K562 (cell line): ENCODE measurements at regions not wholly inside any gene's neighbourhood (a gene's known extent, or its start where the extent isn't known, plus 50 kb on each side); places are given as distances from the start of the nearest gene placed in this dataset.

Experiments
- ATAC-seq: fragments of 200-7000 bp; cut with Tn5 transposase; 3 replicates; pipeline ENCODE4 v1.9.1; 2020; ENCODE audit warnings: moderate library complexity
- BruUV-seq: library from RNA; stranded (reverse); fragments of 400-500 nt; replicated peaks from 2 replicates; lab custom pipeline; 2021; lab: Mats Ljungman, UMichigan
- CTCF ChIA-PET: fragments of 300-600 bp; formaldehyde crosslinking; extraction: SDS; loops from one replicate; lab custom pipeline; 2021; ENCODE audit warnings: low intra/inter-chr PET ratio; lab: Yijun Ruan, JAX
- POLR2A ChIA-PET: fragments of 300-600, 350-650 bp; sonication (Branson Sonifier 250); formaldehyde crosslinking; extraction: SDS; loops from one replicate; lab custom pipeline; 2021; ENCODE audit warnings: antibody characterized with exemption, inconsistent platforms; lab: Yijun Ruan, JAX
- DNase-seq, 4 experiments: peaks; one replicate each; pipeline versions ENCODE4 v3.0.0 to v3.0.0-alpha.2; 2011 to 2018; ENCODE audit warnings: low spot score in 3 of 4, mixed read lengths in 3 of 4; ENCODE audit errors: extremely low read depth in 1 of 4
- FAIRE-seq: peaks from 2 replicates; lab custom pipeline; 2011; peaks lifted over from hg19 to GRCh38; lab: Jason Lieb, UNC
- H2AFZ ChIP-seq: 2 replicates; pipeline ENCODE4 v1.6.0; 2011; ENCODE audit warnings: low read depth, low read length, control low read depth, inconsistent platforms
- H3K27ac ChIP-seq: fragments of 200-600 bp; 3 replicates; pipeline ENCODE4 v1.8.0; 2011; ENCODE audit warnings: low read depth, mild to moderate bottlenecking, control low read depth, inconsistent platforms, low read length, moderate library complexity, mixed read lengths; ENCODE audit errors: extremely low read depth
- H3K27me3 ChIP-seq, 2 experiments: fragments of 300-600 bp in 1 of 2; 2 replicates in 1 of 2; 3 replicates in 1 of 2; pipeline versions ENCODE4 v1.6.0 to v1.8.0; 2011; ENCODE audit warnings: inconsistent platforms in 2 of 2, low read length in 2 of 2, mild to moderate bottlenecking in 1 of 2, mixed read lengths in 1 of 2, moderate library complexity in 1 of 2; ENCODE audit not compliant: control insufficient read depth in 2 of 2, insufficient read depth in 2 of 2
- H3K36me3 ChIP-seq: fragments of 300-600 bp; 3 replicates; pipeline ENCODE4 v1.8.0; 2011; ENCODE audit warnings: mild to moderate bottlenecking, low read length, inconsistent platforms; ENCODE audit not compliant: control insufficient read depth, insufficient read depth
- H3K4me1 ChIP-seq, 2 experiments: fragments of 200-600 bp in 1 of 2; replicated peaks in 1 of 2; 2 replicates in 1 of 2; 3 replicates in 1 of 2; pipeline versions ENCODE4 v1.5.1 to v1.8.0; 2011; ENCODE audit warnings: inconsistent platforms in 2 of 2, low read length in 2 of 2, mild to moderate bottlenecking in 1 of 2, mixed read lengths in 1 of 2, moderate library complexity in 1 of 2; ENCODE audit not compliant: control insufficient read depth in 2 of 2, insufficient read depth in 2 of 2
- H3K4me2 ChIP-seq: 2 replicates; pipeline ENCODE4 v1.6.1; 2011; ENCODE audit warnings: low read length, control low read depth, inconsistent platforms, mixed read lengths; ENCODE audit not compliant: insufficient read depth
- H3K4me3 ChIP-seq: fragments of 200-600 bp; sonication (generic), shearing (Covaris generic); 2 replicates; pipeline ENCODE4 v1.5.1; 2016; ENCODE audit warnings: control low read depth, inconsistent platforms
- H3K79me2 ChIP-seq: fragments of 200-600 bp; 3 replicates; pipeline ENCODE4 v1.8.0; 2011; ENCODE audit warnings: low read length, inconsistent platforms; ENCODE audit not compliant: control insufficient read depth, insufficient read depth
- H3K9ac ChIP-seq, 2 experiments: 2 replicates each; pipeline versions ENCODE4 v1.6.0 to v1.6.1; 2011; ENCODE audit warnings: low read depth in 2 of 2, low read length in 2 of 2, control low read depth in 1 of 2, inconsistent platforms in 1 of 2, mild to moderate bottlenecking in 1 of 2, mixed read lengths in 1 of 2; ENCODE audit not compliant: insufficient read depth in 1 of 2
- H3K9me1 ChIP-seq: one replicate; pipeline ENCODE4 v1.6.0; 2011; ENCODE audit warnings: inconsistent platforms, mild to moderate bottlenecking, low read length, moderate library complexity; ENCODE audit not compliant: control insufficient read depth, insufficient read depth
- H3K9me3 ChIP-seq: replicated peaks from 2 replicates; pipeline ENCODE4 v1.5.1; 2011; ENCODE audit warnings: low read depth, low read length, inconsistent platforms; ENCODE audit not compliant: control insufficient read depth, insufficient read depth
- H4K20me1 ChIP-seq: replicated peaks from 2 replicates; pipeline ENCODE4 v1.6.1; 2011; ENCODE audit warnings: low read length, inconsistent platforms, mixed read lengths; ENCODE audit not compliant: control insufficient read depth, insufficient read depth
- BCOR ChIP-seq: fragments of 450-650 bp; IDR thresholded peaks from 2 replicates; pipeline ENCODE4 v1.6.1; 2016
- CBX3 ChIP-seq, 2 experiments: IDR thresholded peaks; 1 replicate in 1 of 2; 2 replicates in 1 of 2; pipeline ENCODE4 v1.6.1; 2012; ENCODE audit warnings: inconsistent platforms in 2 of 2, low read length in 2 of 2, borderline replicate concordance in 1 of 2, control low read depth in 1 of 2
- HMG20B ChIP-seq: fragments of 250-450 bp; sonication (Bioruptor Pico); IDR thresholded peaks from 2 replicates; pipeline ENCODE4 v1.5.0; 2021; ENCODE audit warnings: mild to moderate bottlenecking
- RBM34 ChIP-seq: fragments of 200-400 bp; formaldehyde crosslinking; IDR thresholded peaks from 2 replicates; pipeline ENCODE4 v1.6.1; 2018; ENCODE audit warnings: low read length, borderline replicate concordance; ENCODE audit not compliant: insufficient read depth
- RFX1 ChIP-seq: fragments of 450-650 bp; IDR thresholded peaks from 2 replicates; pipeline ENCODE4 v1.6.1; 2016; ENCODE audit warnings: mild to moderate bottlenecking, moderate library complexity
- SMAD4 ChIP-seq: fragments of 250-450 bp; sonication (Bioruptor Pico); conservative IDR thresholded peaks from 2 replicates; pipeline ENCODE4 v1.8.0; 2021; ENCODE audit warnings: inconsistent platforms, mild to moderate bottlenecking, moderate library complexity
- TCFL5 ChIP-seq: fragments of 250-450 bp; sonication (Bioruptor Pico); conservative IDR thresholded peaks from 2 replicates; pipeline ENCODE4 v1.6.1; 2021; ENCODE audit warnings: mild to moderate bottlenecking, moderate library complexity, matching md5 sums
- TFAM ChIP-seq: fragments of 250-450 bp; sonication (Bioruptor Pico); conservative IDR thresholded peaks from 2 replicates; pipeline ENCODE4 v1.5.0; 2021; ENCODE audit warnings: mild to moderate bottlenecking, moderate library complexity
- in situ Hi-C: fragments of 300-500 bp; cut with MboI; formaldehyde crosslinking; loops from 4 replicates; pipeline ENCODE4 v1.15.0; 2018; ENCODE audit warnings: inconsistent platforms, mixed read lengths
- intact Hi-C: fragments of 100-400 bp; cut with micrococcal nuclease; formaldehyde crosslinking; loops from 2 replicates; pipeline ENCODE4 v1.14.2; 2022
- TF ChIP-seq, protein P1 (sequence below): sonication (generic); formaldehyde crosslinking; IDR thresholded peaks from 2 replicates; pipeline ENCODE4 v1.8.0; 2022; ENCODE audit warnings: mild to moderate bottlenecking, missing genetic modification reagents
- TF ChIP-seq, protein P2 (sequence below): fragments of 450-650 bp; formaldehyde crosslinking; IDR thresholded peaks from 2 replicates; pipeline ENCODE4 v1.4.0; 2022; ENCODE audit warnings: mild to moderate bottlenecking, moderate library complexity
- TF ChIP-seq, protein P3 (sequence below): fragments of 450-650 bp; conservative IDR thresholded peaks from 2 replicates; pipeline ENCODE4 v1.6.1; 2016; ENCODE audit warnings: missing genetic modification characterization, low read depth, mild to moderate bottlenecking, control low read depth, missing compliant biosample characterization
- TF ChIP-seq, protein P4 (sequence below), 2 experiments: fragments of 450-650 bp; IDR thresholded peaks; 2 replicates each; pipeline ENCODE4 v1.6.1; 2016
- TF ChIP-seq, protein P5 (sequence below): fragments of 250-450 bp; sonication (Bioruptor Pico); IDR thresholded peaks from 2 replicates; pipeline ENCODE4 v1.5.0; 2022; ENCODE audit warnings: mild to moderate bottlenecking

DNA sequence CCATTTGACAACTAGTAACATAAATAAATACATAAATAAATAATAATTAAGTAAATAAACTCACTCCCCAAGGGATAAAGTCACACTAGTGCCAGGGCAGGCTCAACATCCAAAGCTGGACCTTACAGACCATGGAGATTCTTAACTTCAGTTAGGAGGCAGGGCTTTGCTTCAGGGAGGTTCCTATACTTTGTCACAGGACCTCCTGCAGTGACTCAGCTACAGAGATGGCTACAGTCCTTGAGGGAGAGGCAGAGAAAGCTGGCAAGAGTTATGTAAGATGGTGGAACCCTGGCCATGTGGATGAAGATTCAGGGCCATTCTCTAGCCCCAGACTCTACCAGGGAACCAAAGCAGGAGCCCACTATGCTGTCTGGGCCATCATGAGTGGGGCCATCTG lies 74.1 kb upstream of the CADM1 start:
- POLR2A ChIA-PET, result interaction anchor here (0.5 to 0.7 kb wide), 2 partner anchors 675 to 1620 kb away, joined by 3 read pairs; no protein-coding TSS in a partner anchor
- H3K27ac ChIP-seq, result no peak overlapping the region
- intact Hi-C loops (no loop called here), in situ Hi-C loops (no loop called here)
- H3K4me1 ChIP-seq, result no peaks in the 10 kb centered on the region
- no peaks in the 10 kb centered on the region for H4K20me1 ChIP-seq
- no peaks in the 10 kb centered on the region for H3K36me3 ChIP-seq
- no peak overlapping the region for H3K4me3 ChIP-seq
- no peaks in the 10 kb centered on the region for H3K9me3 ChIP-seq
- H3K4me2 ChIP-seq, result no peak overlapping the region
- ATAC-seq (no peak), DNase-seq (no peak), FAIRE-seq (no peak)
- H2AFZ ChIP-seq, result no peak overlapping the region
- H3K9me1 ChIP-seq, result no peaks in the 10 kb centered on the region
- no peak overlapping the region for H3K9ac ChIP-seq
- no TSS peak for BruUV-seq
- CTCF ChIA-PET, result no interaction called here
- no peaks in the 10 kb centered on the region for H3K27me3 ChIP-seq
- no peaks in the 10 kb centered on the region for H3K79me2 ChIP-seq
- TF ChIP-seq CBX3 (IDR thresholded peaks at IDR 0.05; ENCODE audit: borderline replicate concordance in 1 of 2, low read length in 2 of 2) (no peak), BCOR (no peak), SMAD4 (CRISPR knock-in tag) (no peak), RBM34 (no peak), TCFL5 (CRISPR knock-in tag) (no peak), TFAM (no peak), HMG20B (no peak), RFX1 (no peak)
- TF ChIP-seq, protein P1, sequence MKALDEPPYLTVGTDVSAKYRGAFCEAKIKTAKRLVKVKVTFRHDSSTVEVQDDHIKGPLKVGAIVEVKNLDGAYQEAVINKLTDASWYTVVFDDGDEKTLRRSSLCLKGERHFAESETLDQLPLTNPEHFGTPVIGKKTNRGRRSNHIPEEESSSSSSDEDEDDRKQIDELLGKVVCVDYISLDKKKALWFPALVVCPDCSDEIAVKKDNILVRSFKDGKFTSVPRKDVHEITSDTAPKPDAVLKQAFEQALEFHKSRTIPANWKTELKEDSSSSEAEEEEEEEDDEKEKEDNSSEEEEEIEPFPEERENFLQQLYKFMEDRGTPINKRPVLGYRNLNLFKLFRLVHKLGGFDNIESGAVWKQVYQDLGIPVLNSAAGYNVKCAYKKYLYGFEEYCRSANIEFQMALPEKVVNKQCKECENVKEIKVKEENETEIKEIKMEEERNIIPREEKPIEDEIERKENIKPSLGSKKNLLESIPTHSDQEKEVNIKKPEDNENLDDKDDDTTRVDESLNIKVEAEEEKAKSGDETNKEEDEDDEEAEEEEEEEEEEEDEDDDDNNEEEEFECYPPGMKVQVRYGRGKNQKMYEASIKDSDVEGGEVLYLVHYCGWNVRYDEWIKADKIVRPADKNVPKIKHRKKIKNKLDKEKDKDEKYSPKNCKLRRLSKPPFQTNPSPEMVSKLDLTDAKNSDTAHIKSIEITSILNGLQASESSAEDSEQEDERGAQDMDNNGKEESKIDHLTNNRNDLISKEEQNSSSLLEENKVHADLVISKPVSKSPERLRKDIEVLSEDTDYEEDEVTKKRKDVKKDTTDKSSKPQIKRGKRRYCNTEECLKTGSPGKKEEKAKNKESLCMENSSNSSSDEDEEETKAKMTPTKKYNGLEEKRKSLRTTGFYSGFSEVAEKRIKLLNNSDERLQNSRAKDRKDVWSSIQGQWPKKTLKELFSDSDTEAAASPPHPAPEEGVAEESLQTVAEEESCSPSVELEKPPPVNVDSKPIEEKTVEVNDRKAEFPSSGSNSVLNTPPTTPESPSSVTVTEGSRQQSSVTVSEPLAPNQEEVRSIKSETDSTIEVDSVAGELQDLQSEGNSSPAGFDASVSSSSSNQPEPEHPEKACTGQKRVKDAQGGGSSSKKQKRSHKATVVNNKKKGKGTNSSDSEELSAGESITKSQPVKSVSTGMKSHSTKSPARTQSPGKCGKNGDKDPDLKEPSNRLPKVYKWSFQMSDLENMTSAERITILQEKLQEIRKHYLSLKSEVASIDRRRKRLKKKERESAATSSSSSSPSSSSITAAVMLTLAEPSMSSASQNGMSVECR (CRISPR knock-in tag), result no peak
- TF ChIP-seq, protein P2, sequence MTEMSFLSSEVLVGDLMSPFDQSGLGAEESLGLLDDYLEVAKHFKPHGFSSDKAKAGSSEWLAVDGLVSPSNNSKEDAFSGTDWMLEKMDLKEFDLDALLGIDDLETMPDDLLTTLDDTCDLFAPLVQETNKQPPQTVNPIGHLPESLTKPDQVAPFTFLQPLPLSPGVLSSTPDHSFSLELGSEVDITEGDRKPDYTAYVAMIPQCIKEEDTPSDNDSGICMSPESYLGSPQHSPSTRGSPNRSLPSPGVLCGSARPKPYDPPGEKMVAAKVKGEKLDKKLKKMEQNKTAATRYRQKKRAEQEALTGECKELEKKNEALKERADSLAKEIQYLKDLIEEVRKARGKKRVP (CRISPR knock-in tag), result no peak
- TF ChIP-seq, protein P3, sequence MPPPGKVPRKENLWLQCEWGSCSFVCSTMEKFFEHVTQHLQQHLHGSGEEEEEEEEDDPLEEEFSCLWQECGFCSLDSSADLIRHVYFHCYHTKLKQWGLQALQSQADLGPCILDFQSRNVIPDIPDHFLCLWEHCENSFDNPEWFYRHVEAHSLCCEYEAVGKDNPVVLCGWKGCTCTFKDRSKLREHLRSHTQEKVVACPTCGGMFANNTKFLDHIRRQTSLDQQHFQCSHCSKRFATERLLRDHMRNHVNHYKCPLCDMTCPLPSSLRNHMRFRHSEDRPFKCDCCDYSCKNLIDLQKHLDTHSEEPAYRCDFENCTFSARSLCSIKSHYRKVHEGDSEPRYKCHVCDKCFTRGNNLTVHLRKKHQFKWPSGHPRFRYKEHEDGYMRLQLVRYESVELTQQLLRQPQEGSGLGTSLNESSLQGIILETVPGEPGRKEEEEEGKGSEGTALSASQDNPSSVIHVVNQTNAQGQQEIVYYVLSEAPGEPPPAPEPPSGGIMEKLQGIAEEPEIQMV (tag), result no peak
- TF ChIP-seq, protein P4, sequence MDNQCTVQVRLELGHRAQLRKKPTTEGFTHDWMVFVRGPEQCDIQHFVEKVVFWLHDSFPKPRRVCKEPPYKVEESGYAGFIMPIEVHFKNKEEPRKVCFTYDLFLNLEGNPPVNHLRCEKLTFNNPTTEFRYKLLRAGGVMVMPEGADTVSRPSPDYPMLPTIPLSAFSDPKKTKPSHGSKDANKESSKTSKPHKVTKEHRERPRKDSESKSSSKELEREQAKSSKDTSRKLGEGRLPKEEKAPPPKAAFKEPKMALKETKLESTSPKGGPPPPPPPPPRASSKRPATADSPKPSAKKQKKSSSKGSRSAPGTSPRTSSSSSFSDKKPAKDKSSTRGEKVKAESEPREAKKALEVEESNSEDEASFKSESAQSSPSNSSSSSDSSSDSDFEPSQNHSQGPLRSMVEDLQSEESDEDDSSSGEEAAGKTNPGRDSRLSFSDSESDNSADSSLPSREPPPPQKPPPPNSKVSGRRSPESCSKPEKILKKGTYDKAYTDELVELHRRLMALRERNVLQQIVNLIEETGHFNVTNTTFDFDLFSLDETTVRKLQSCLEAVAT (IDR thresholded peaks at IDR 0.05), result no peak
- TF ChIP-seq, protein P5, sequence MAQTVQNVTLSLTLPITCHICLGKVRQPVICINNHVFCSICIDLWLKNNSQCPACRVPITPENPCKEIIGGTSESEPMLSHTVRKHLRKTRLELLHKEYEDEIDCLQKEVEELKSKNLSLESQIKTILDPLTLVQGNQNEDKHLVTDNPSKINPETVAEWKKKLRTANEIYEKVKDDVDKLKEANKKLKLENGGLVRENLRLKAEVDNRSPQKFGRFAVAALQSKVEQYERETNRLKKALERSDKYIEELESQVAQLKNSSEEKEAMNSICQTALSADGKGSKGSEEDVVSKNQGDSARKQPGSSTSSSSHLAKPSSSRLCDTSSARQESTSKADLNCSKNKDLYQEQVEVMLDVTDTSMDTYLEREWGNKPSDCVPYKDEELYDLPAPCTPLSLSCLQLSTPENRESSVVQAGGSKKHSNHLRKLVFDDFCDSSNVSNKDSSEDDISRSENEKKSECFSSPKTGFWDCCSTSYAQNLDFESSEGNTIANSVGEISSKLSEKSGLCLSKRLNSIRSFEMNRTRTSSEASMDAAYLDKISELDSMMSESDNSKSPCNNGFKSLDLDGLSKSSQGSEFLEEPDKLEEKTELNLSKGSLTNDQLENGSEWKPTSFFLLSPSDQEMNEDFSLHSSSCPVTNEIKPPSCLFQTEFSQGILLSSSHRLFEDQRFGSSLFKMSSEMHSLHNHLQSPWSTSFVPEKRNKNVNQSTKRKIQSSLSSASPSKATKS (CRISPR knock-in tag), result no peak
